GM10266 (cell line): ENCODE measurements at regions not wholly inside any gene's neighbourhood (a gene's known extent, or its start where the extent isn't known, plus 50 kb on each side); places are given as distances from the start of the nearest gene placed in this dataset.
"Not testable (repeated sequence)": the region's sequence is repeated elsewhere in the genome, so short reads cannot be mapped to it uniquely, and the experiment has no call there.

Experiments used
- DNase-seq: peaks from one replicate; pipeline ENCODE4 v3.0.0; 2012; ENCODE audit errors: extremely low spot score
- TF ChIP-seq, protein P1 (sequence below): IDR thresholded peaks from 2 replicates; pipeline ENCODE4 v1.5.1; 2012; ENCODE audit warnings: mild to moderate bottlenecking, low read depth; ENCODE audit not compliant: control insufficient read depth, insufficient read depth; ENCODE audit errors: missing control alignments

DNA sequence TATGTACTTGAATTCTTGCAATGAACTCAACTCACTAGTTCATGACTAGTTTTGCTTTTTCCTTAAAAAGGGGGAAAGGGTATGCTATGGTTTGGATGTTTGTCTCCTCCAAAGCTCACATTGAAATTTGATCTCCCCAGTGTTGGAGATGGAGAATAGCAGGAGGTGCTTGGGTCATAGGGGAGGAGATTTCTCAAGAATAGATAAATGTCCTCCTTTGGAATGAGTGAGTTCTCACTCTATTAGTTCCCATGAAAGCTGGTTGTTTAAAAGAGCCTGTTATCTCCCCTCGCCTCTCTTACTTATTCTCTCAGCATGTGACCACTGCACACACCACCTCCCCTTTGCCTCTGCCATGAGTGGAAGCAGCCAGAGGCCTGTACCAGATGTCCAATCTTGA lies 109.4 kb upstream of the INTU start:
- DNase-seq = no peak
- TF ChIP-seq, protein P1, sequence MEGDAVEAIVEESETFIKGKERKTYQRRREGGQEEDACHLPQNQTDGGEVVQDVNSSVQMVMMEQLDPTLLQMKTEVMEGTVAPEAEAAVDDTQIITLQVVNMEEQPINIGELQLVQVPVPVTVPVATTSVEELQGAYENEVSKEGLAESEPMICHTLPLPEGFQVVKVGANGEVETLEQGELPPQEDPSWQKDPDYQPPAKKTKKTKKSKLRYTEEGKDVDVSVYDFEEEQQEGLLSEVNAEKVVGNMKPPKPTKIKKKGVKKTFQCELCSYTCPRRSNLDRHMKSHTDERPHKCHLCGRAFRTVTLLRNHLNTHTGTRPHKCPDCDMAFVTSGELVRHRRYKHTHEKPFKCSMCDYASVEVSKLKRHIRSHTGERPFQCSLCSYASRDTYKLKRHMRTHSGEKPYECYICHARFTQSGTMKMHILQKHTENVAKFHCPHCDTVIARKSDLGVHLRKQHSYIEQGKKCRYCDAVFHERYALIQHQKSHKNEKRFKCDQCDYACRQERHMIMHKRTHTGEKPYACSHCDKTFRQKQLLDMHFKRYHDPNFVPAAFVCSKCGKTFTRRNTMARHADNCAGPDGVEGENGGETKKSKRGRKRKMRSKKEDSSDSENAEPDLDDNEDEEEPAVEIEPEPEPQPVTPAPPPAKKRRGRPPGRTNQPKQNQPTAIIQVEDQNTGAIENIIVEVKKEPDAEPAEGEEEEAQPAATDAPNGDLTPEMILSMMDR = no peak

- TF ChIP-seq, protein P1 = no peak
- DNase-seq = no peak
Observed at GRCh38 chr4:127525608-127526007, 107.1 kb upstream of the INTU start.

GRCh38 chr4:127528302-127528701 lies 104.5 kb upstream of the INTU start:
- TF ChIP-seq, protein P1 = no peak
- no peak for DNase-seq

DNA sequence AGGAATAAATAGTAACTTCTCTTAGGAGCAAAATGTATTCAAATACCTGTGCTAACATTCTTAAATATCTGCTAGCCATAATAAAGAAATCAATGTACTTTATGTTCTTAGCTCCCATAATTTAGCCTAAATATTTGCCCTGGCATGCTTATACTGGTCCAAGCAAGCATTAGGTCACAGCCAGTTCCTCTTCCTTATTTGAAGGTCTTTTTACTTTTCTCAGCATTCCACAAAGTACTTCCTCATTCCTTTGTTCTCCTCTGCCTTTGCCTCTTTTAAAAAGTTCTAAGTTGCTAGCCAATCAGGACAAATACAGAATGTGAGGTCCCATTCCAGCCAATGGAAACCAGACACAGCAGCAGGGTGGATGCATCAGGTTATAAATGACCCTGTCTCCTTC lies 102.9 kb upstream of the INTU start:
- not testable (repeated sequence) for DNase-seq

DNA sequence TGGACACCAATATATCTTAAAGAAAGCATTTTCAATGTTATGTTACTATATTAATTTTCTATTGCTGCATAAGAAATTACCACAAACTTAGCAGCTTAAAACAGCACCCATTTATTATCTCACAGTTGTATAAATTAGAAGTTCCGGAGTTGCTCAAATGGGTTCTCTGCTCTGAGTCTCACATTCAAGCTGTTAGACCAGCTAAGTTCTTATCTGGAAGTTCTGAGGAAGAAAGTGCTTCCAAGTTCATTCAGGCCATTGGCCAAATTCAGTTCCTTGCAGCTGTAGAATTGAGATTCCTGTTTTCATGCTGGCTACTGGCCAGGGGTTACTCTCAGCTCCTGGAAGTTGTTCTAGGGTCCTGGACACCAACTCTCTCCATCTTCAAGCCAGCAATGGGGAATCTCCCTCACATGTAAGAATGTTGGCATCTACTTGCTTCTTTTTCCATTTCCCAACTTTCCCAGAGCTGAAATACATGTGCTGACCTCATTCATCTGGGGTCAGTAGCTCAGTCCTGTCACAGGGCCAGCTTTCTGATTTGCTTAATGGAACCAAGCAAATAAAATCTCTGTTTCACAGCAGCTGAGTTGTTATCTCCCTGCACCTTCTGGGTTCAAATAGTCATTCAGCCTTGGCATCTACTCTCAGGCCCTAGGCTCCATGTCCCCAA lies 99.6 kb upstream of the INTU start:
- TF ChIP-seq, protein P1 = no peak
- no peak for DNase-seq

- DNase-seq = no peak
- TF ChIP-seq, protein P1 = no peak
Observed at GRCh38 chr4:127534041-127534825, 98.5 kb upstream of the INTU start.

GRCh38 chr4:127538016-127538415 lies 94.7 kb upstream of the INTU start:
- DNase-seq = no peak
- TF ChIP-seq, protein P1 = no peak
